ENCODE measurements at regions not wholly inside any gene's neighbourhood (a gene's known extent, or its start where the extent isn't known, plus 50 kb on each side); places are given as distances from the start of the nearest gene placed in this dataset.

- peaks cover 0 to 13% (median 0%) of the 10 kb centered on the region in 6 donors for H3K4me1 ChIP-seq
- no peak for DNase-seq
- TF ChIP-seq, protein P1, sequence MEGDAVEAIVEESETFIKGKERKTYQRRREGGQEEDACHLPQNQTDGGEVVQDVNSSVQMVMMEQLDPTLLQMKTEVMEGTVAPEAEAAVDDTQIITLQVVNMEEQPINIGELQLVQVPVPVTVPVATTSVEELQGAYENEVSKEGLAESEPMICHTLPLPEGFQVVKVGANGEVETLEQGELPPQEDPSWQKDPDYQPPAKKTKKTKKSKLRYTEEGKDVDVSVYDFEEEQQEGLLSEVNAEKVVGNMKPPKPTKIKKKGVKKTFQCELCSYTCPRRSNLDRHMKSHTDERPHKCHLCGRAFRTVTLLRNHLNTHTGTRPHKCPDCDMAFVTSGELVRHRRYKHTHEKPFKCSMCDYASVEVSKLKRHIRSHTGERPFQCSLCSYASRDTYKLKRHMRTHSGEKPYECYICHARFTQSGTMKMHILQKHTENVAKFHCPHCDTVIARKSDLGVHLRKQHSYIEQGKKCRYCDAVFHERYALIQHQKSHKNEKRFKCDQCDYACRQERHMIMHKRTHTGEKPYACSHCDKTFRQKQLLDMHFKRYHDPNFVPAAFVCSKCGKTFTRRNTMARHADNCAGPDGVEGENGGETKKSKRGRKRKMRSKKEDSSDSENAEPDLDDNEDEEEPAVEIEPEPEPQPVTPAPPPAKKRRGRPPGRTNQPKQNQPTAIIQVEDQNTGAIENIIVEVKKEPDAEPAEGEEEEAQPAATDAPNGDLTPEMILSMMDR (IDR thresholded peaks at IDR 0.05 in 8 of 11, conservative IDR thresholded peaks at IDR 0.05 in 3 of 11): no peak
- no peak for TF ChIP-seq POLR2A (IDR thresholded peaks at IDR 0.05)
- TF ChIP-seq POLR2AphosphoS5 (IDR thresholded peaks at IDR 0.05): no peak
- H3K4me3 ChIP-seq: no peak overlapping the region
- intact Hi-C loops (cut with DNase I; ENCODE audit: low total_unique reads): no loop called here
- H3K27me3 ChIP-seq (replicated peaks in 1 of 7): no peaks in the 10 kb centered on the region
- H3K9me3 ChIP-seq: no peaks in the 10 kb centered on the region
- WGBS, 5 donors: 74 to 88% (median 78%) methylated on average over 11 of the region's 11 CpGs
- no peaks in the 10 kb centered on the region for H3K36me3 ChIP-seq
- H3K27ac ChIP-seq: no peak overlapping the region
Observed at GRCh38 chr5:17411436-17412402, 86.3 kb upstream of the TAF11L2 start.

DNA sequence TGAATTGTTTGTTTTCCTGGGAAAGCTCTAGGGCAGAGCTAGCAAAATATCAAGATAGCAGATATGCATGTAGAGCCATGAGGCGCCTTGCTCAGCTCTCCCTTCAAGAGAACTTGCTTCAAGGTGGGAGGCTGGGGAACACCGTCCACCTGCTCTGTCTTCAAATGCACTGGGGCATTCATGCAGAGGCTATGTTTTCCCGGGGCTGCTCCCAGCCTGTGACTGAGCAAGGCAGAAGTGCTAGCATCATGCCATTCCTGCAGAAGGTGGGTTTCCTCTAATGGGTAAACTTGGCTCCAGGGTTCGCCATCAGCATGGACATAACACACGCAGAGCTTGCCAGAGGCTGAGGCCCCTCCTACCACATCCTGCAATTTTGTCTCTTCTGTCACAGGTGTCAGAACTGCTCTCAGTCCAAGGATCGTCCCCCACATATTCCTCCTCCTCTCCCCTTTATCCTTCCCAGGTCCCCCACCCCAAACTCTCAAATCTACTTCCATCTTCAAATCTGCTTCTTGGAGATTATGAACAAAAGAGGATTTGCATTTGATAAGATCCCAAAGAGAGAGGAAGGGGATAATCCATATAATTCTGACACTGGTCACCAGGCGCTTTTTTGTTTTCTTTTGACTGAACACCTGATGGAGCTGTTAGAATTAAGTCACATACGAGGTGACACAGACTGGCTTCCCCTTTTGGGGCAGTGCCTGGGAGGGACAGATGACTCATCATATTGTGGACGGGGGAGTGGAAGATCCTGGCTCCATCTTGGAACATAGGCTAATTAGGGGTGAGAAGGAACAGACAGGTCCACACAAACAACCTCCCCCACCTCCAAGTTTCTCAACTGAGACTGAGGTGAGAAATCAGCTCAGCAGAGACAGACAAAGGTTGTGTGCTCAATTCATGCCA, 85.0 kb upstream of the TAF11L2 start:
- TF ChIP-seq, protein P1 (IDR thresholded peaks at IDR 0.05 in 8 of 11, conservative IDR thresholded peaks at IDR 0.05 in 3 of 11): peak in 1 of 11 experiments; percentile 20
- TF ChIP-seq POLR2AphosphoS5 (IDR thresholded peaks at IDR 0.05): no peak
- peaks cover 0 to 13% (median 0%) of the 10 kb centered on the region in 6 donors for H3K4me1 ChIP-seq
- intact Hi-C loops (cut with DNase I; ENCODE audit: low total_unique reads): no loop called here
- WGBS, 5 donors: 40 to 50% (median 43%) methylated on average over 9 of the region's 9 CpGs
- H3K4me3 ChIP-seq: no peak overlapping the region
- H3K27ac ChIP-seq: peak overlapping the region in 6 of 8 donors; percentile 32 to 84 (median 58)
- DNase-seq: peak; percentile 81
- H3K27me3 ChIP-seq (replicated peaks in 1 of 7): no peaks in the 10 kb centered on the region
- no peaks in the 10 kb centered on the region for H3K9me3 ChIP-seq
- H3K36me3 ChIP-seq: no peaks in the 10 kb centered on the region

DNA sequence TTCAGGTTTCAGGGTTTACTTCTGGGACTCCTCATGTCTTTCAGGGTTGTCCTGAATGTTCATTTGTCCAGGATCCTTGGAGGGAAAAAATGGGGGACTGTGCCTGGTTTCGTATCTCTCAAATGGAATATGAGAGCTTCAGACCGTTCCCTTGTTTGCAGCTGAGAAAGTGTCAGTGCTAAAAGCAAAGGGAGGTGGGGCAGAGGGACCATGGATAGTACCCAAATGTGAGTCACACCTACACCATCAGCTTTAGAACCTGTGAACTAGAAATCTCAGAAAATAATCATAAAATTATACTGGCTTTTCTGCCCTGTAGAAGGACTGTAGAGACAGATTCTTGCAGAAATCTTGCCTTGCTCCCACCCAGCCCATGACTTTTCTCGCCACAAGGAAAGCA, 84.3 kb upstream of the TAF11L2 start:
- Histone ChIP-seq H3K4me3 (no peak overlapping the region), H3K36me3 (no peaks in the 10 kb centered on the region), H3K27ac (peak overlapping the region in 6 of 8 donors; percentile 32 to 84 (median 58)), H3K4me1 (peaks cover 0 to 13% (median 0%) of the 10 kb centered on the region in 6 donors), H3K9me3 (no peaks in the 10 kb centered on the region), H3K27me3 (replicated peaks in 1 of 7) (no peaks in the 10 kb centered on the region)
- TF ChIP-seq, protein P1 (IDR thresholded peaks at IDR 0.05 in 8 of 11, conservative IDR thresholded peaks at IDR 0.05 in 3 of 11): no peak
- TF ChIP-seq POLR2A (IDR thresholded peaks at IDR 0.05): no peak
- no peak for TF ChIP-seq POLR2AphosphoS5 (IDR thresholded peaks at IDR 0.05)
- DNase-seq: no peak
- intact Hi-C loops (cut with DNase I; ENCODE audit: low total_unique reads): no loop called here
- 81 to 91% (median 89%) methylated on average over 3 of the region's 3 CpGs for WGBS, 5 donors
